Retina (tissue), 1 donor: ENCODE measurements at regions not wholly inside any gene's neighbourhood (a gene's known extent, or its start where the extent isn't known, plus 50 kb on each side); places are given as distances from the start of the nearest gene placed in this dataset.

ENCODE experiments used
- DNase-seq: peaks from one replicate; pipeline ENCODE4 v3.0.0-alpha.2; 2016

- no peak for DNase-seq
Observed at GRCh38 chr14:104343690-104344640, 205.6 kb downstream of the KIF26A start.

DNA sequence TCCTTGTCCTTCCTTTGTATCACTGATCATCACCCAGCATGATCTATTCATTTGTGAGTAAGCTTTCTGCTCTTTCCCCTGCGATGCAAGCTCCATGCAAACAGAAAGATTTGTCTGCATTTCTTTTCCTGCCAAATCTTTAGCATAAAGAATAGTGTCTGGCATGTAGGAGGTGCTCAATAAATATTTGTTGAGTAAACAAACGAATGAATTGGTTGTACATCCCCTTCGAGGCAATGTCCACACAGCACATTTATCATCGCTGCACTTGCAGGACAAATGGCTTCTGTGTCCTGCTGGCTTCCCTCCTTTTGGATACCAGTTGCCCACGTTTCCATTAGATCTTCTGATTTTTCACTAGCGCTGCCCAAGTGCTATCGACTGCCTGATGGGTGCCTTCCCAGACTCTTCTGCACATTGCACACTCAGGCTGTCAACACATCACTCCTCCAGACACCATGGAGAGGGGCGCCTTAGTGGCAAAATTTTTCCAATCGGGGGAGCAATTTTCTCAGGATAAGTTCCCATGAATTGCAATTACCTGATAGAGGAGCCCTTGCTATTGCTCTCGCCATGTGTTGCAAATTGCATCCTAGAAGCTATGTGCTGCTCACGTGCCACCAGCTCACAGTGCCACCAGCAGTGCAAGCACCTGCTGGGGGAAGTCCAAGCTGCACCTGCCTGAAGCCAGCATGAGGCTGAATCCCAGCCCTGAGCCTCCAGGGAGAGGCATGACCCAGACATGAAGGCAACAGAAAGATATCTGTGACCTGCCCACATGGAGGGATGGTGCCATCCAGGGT lies 206.6 kb downstream of the KIF26A start:
- DNase-seq = no peak

GRCh38 chr14:104345621-104346462 lies 207.5 kb downstream of the KIF26A start:
- DNase-seq = no peak

GRCh38 chr14:104346608-104347007 lies 208.2 kb downstream of the KIF26A start:
- DNase-seq = no peak

GRCh38 chr14:104348741-104349140 lies 210.4 kb downstream of the KIF26A start:
- no peak for DNase-seq

GRCh38 chr14:104349950-104350349 lies 211.6 kb downstream of the KIF26A start:
- DNase-seq = no peak

DNA sequence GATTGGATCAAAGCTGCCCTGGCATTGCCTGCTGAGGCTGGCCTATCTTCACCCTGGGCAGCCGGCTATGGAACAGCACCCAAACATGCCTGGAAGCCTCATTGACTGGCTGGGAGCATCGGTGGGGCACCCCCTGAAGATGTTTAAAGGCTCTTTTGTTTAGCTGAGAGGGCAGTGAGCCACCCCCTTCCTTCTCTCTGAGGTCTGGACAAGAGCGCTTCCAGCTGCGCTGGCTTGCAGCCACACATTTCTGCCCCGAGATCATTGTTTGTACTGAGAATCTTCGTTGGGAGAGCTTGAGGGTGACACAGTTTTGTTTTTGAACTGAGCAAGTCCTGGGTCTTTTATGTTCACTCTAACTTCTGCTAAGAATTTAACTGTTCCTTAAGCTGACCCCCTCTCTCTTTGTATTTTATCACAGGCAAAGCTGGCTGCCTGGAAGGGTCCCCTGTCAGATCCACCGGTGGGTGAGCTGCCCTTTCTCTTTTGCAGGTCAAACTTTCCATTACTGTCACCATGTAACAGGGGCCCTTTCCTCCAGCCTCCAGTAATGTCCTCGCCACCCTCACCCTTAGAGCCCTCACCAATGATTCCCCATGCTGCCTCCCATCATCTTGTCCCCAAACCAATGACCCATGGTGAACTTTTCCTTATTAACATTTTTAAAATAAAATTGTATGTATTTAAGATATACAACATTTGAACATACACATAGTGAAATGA lies 212.2 kb downstream of the KIF26A start:
- DNase-seq = peak; percentile 41

- DNase-seq = no peak
Observed at GRCh38 chr14:104351849-104352492, 213.6 kb downstream of the KIF26A start.

DNA sequence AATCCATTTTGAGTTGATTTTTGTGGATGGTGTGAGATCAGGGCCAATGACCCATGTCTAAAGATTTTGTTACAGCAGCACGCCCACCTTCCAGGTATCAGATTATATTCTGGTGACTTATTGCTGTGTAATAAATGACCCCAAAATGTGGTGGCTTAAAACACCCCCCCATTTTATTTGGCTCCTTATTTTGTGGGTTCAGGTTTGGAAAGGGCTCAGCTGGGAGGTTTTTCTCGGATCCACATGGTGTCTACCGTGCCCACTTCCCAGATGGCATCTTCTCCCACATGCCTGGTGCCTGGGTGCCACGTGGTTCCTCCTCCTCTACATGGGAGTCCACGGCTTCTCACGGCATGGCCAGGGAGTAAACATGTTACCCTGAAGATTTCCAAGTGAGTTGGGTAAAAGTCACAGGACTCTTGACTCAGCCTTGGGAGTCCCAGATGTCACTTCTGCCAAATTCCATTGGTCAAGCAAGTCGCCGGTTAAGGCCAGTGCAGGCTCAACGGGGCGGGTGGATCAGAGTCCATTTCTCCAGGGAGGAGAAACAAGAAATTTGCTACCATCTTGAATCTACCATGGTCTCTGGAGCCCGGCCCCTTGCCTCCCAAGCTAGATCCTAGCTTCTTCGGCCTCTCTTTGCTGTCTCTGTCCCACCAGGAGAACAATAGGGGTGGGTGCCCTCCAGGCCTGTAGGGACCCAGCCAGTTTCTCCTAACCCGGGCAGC lies 214.3 kb downstream of the KIF26A start:
- DNase-seq = no peak

GRCh38 chr14:104353221-104353920 lies 215.0 kb downstream of the KIF26A start:
- DNase-seq = no peak

- DNase-seq = peak; percentile 2
Observed at GRCh38 chr14:104353921-104354701, 215.7 kb downstream of the KIF26A start.

GRCh38 chr14:104355101-104356019 lies 217.0 kb downstream of the KIF26A start:
- DNase-seq = peak; percentile 26

- peak; percentile 28 for DNase-seq
Observed at GRCh38 chr14:104356020-104356737, 217.8 kb downstream of the KIF26A start.

- DNase-seq = no peak
Observed at GRCh38 chr14:104356738-104357688, 218.6 kb downstream of the KIF26A start.

- DNase-seq = no peak
Observed at GRCh38 chr14:104357689-104358527, 219.5 kb downstream of the KIF26A start.
